Upper lobe of left lung (tissue), 6 donors: ENCODE measurements at regions not wholly inside any gene's neighbourhood (a gene's known extent, or its start where the extent isn't known, plus 50 kb on each side); places are given as distances from the start of the nearest gene placed in this dataset.
A peak's percentile ranks its signal among the peaks of the same experiment; 100 is the strongest.

Experiments
- ATAC-seq, 2 donors: fragments of 200-7000 bp; cut with Tn5 transposase; one replicate each; pipeline ENCODE4 v1.9.1; 2022; ENCODE audit warnings: mild to moderate bottlenecking in 2 of 2, moderate library complexity in 2 of 2; ENCODE audit not compliant: low FRiP score in 2 of 2
- DNase-seq, 2 donors: peaks; one replicate each; pipeline ENCODE4 v3.0.0-alpha.2; 2019 to 2020
- H3K27ac ChIP-seq, 4 donors: fragments of 200-600 bp; sonication (generic); one replicate each; pipeline ENCODE4 v1.5.1; 2016 to 2019
- H3K27me3 ChIP-seq, 4 donors: fragments of 200-600 bp; sonication (generic); one replicate each; pipeline ENCODE4 v1.5.1; 2017 to 2019
- H3K36me3 ChIP-seq, 4 donors: fragments of 200-600 bp; sonication (generic); one replicate each; pipeline ENCODE4 v1.5.1; 2016 to 2019
- H3K4me1 ChIP-seq, 4 donors: fragments of 200-600 bp; sonication (generic); one replicate each; pipeline ENCODE4 v1.5.1; 2018 to 2019
- H3K4me3 ChIP-seq, 4 donors: fragments of 200-600 bp; sonication (generic); one replicate each; pipeline ENCODE4 v1.5.1; 2017 to 2019; ENCODE audit warnings: mild to moderate bottlenecking in 2 of 4, moderate library complexity in 1 of 4
- H3K9me3 ChIP-seq, 4 donors: fragments of 200-600 bp; sonication (generic); one replicate each; pipeline ENCODE4 v1.5.1; 2018 to 2019
- EP300 ChIP-seq, 4 donors: sonication (generic); formaldehyde crosslinking; IDR thresholded peaks; one replicate each; pipeline ENCODE4 v1.5.1; 2017; ENCODE audit warnings: antibody characterized with exemption in 4 of 4, control low read depth in 2 of 4
- POLR2A ChIP-seq, 4 donors: fragments of 450-650 bp; IDR thresholded peaks; one replicate each; pipeline ENCODE4 v1.5.1; 2016 to 2017; ENCODE audit warnings: antibody characterized with exemption in 4 of 4, mild to moderate bottlenecking in 2 of 4
- POLR2AphosphoS5 ChIP-seq, 2 donors: sonication (generic); formaldehyde crosslinking; IDR thresholded peaks; one replicate each; pipeline ENCODE4 v1.5.1; 2017; ENCODE audit warnings: antibody characterized with exemption in 2 of 2
- WGBS, 2 donors: methylation state at CpG; one replicate each; pipeline ENCODE4 v1.1.5; 2017 to 2018; 5-methylcytosine and 5-hydroxymethylcytosine counted together
- TF ChIP-seq, protein P1 (sequence below), 6 experiments: fragments of 450-650 bp in 4 of 6; fragments of 200-600 bp in 2 of 6; sonication (generic) in 2 of 6; IDR thresholded peaks; one replicate each; pipeline ENCODE4 v1.5.1; 2016 to 2019; ENCODE audit warnings: antibody characterized with exemption in 6 of 6
- donor health status: DM: no; HTN: no; CAD: no; lungs with moderate emphysema.
- donor health status: DM: no; HTN: yes; CAD: no; lungs with severe emphysema.

GRCh38 chr13:34001389-34001788 is 183.4 kb downstream of the RFC3 start:
- ATAC-seq = no peak
- H3K9me3 ChIP-seq = no peaks in the 10 kb centered on the region
- WGBS, 2 donors = 73 to 96% methylated on average over 4 of the region's 4 CpGs

DNA sequence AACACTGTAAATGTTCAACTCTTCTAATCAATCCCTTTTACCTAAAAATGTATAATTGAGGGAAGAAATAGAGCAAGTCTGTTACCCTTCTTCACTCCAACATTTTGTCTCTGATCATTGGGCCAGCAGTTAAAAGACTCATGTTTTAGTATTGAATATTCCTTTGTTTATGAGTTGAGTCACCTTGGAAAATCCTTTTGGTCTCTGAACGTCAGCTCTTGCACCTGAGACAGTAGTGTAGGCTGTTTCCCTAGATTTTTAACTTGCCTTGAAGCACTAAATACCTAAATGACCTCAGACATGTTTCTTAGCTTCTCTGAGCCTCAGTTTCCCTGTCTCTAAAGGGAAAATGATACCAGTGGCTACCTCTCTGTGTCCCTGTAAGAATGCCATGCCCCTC is 184.2 kb downstream of the RFC3 start:
- H3K27me3 ChIP-seq = no peaks in the 10 kb centered on the region
- no peak overlapping the region for H3K4me3 ChIP-seq
- whole genome bisulfite sequencing, 2 donors = 83 to 85% methylated on average over 1 of the region's 1 CpG
- H3K9me3 ChIP-seq = no peaks in the 10 kb centered on the region
- H3K27ac ChIP-seq = no peak overlapping the region
- H3K4me1 ChIP-seq = no peaks in the 10 kb centered on the region
- ATAC-seq (no peak), DNase-seq (no peak)
- TF ChIP-seq, protein P1, sequence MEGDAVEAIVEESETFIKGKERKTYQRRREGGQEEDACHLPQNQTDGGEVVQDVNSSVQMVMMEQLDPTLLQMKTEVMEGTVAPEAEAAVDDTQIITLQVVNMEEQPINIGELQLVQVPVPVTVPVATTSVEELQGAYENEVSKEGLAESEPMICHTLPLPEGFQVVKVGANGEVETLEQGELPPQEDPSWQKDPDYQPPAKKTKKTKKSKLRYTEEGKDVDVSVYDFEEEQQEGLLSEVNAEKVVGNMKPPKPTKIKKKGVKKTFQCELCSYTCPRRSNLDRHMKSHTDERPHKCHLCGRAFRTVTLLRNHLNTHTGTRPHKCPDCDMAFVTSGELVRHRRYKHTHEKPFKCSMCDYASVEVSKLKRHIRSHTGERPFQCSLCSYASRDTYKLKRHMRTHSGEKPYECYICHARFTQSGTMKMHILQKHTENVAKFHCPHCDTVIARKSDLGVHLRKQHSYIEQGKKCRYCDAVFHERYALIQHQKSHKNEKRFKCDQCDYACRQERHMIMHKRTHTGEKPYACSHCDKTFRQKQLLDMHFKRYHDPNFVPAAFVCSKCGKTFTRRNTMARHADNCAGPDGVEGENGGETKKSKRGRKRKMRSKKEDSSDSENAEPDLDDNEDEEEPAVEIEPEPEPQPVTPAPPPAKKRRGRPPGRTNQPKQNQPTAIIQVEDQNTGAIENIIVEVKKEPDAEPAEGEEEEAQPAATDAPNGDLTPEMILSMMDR (IDR thresholded peaks at IDR 0.05) = no peak
- TF ChIP-seq EP300 (IDR thresholded peaks at IDR 0.05) = no peak
- no peak for TF ChIP-seq POLR2A (IDR thresholded peaks at IDR 0.05)
- TF ChIP-seq POLR2AphosphoS5 (IDR thresholded peaks at IDR 0.05) = no peak
- no peaks in the 10 kb centered on the region for H3K36me3 ChIP-seq

More at GRCh38 chr13:34001389-34001788, 183.4 kb downstream of the RFC3 start:
- TF ChIP-seq, protein P1 (IDR thresholded peaks at IDR 0.05) = no peak
- TF ChIP-seq POLR2AphosphoS5 (IDR thresholded peaks at IDR 0.05) (no peak), EP300 (IDR thresholded peaks at IDR 0.05) (no peak), POLR2A (IDR thresholded peaks at IDR 0.05) (no peak)
- Histone ChIP-seq H3K4me3 (no peak overlapping the region), H3K4me1 (no peaks in the 10 kb centered on the region), H3K27ac (no peak overlapping the region), H3K27me3 (no peaks in the 10 kb centered on the region), H3K36me3 (no peaks in the 10 kb centered on the region)
- no peak for DNase-seq

DNA sequence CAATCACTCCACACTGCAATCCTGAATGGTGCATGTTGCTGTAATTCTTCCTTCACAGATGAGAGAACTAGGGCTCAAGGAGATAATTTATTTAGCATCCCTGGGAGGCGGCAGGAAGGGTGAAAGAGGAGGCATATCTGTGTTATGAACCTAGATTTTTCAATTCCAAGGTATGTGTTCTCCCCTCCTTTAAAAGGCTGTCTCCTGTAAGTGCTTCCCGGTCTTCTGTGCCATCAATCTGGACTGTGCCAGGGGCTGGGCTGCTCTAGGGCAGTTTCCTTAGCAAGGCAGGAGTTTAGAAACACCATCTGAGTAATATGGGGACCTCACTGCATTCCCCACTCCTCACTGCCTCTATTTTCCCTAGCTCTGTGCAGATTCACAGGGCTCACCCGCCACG is 185.0 kb downstream of the RFC3 start:
- Histone ChIP-seq H3K36me3 (no peaks in the 10 kb centered on the region), H3K27ac (no peak overlapping the region), H3K4me1 (no peaks in the 10 kb centered on the region), H3K9me3 (no peaks in the 10 kb centered on the region), H3K4me3 (no peak overlapping the region), H3K27me3 (no peaks in the 10 kb centered on the region)
- DNase-seq = no peak
- no peak for TF ChIP-seq POLR2A (IDR thresholded peaks at IDR 0.05)
- TF ChIP-seq, protein P1 (IDR thresholded peaks at IDR 0.05) = no peak
- no peak for TF ChIP-seq POLR2AphosphoS5 (IDR thresholded peaks at IDR 0.05)
- TF ChIP-seq EP300 (IDR thresholded peaks at IDR 0.05) = no peak
- ATAC-seq = no peak
- 84 to 95% methylated on average over 4 of the region's 4 CpGs for WGBS, 2 donors

DNA sequence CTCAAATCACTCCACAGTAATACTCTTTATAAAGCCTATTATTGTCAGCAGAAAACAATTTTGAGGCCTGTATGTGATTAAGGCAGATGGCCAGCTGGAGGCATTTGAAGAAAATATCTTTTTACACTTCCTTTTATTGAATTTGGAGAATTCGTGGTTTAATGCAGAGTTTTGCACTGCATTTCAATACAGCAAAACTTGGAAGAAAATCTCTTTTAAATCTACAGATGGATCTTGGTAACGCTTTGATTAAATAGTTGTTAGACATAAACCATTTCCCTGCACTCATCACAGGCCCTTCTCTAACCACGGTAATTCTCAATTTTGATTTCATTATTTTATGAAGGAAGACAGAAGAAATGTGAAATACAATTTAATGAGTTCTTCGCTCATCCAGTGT is 185.7 kb downstream of the RFC3 start:
- no peak overlapping the region for H3K27ac ChIP-seq
- no peak for TF ChIP-seq POLR2AphosphoS5 (IDR thresholded peaks at IDR 0.05)
- TF ChIP-seq, protein P1 (IDR thresholded peaks at IDR 0.05) = no peak
- TF ChIP-seq EP300 (IDR thresholded peaks at IDR 0.05) = no peak
- TF ChIP-seq POLR2A (IDR thresholded peaks at IDR 0.05) = no peak
- ATAC-seq = no peak
- WGBS, 2 donors = 45 to 67% methylated on average over 4 of the region's 4 CpGs
- DNase-seq = no peak
- no peaks in the 10 kb centered on the region for H3K4me1 ChIP-seq
- H3K9me3 ChIP-seq = no peaks in the 10 kb centered on the region
- H3K36me3 ChIP-seq = no peaks in the 10 kb centered on the region
- H3K4me3 ChIP-seq = no peak overlapping the region
- no peaks in the 10 kb centered on the region for H3K27me3 ChIP-seq

DNA sequence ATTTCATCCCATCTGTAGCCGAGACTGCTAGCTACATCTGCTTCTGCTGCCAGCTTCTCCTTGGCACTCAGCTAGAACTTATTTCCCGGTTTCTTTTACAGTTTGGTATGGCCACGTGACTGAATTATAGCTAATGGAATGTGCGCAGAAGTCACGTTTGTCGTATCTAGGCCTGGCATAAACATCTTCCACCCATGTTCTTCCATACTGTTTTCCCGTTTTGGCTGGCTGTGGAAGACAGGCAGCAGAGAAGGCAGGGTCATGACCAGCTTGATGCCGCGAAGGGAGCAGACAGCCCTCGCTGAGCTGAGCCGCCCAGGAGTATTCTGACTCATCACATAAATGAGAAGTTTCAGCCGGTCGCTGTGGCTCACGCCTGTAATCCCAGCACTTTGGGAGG is 186.7 kb downstream of the RFC3 start:
- no peaks in the 10 kb centered on the region for H3K27me3 ChIP-seq
- peak in 1 of 2 donors; percentile 8 for DNase-seq
- no peak overlapping the region for H3K4me3 ChIP-seq
- no peaks in the 10 kb centered on the region for H3K36me3 ChIP-seq
- H3K27ac ChIP-seq = no peak overlapping the region
- TF ChIP-seq, protein P1 (IDR thresholded peaks at IDR 0.05) = no peak
- TF ChIP-seq EP300 (IDR thresholded peaks at IDR 0.05) (no peak), POLR2A (IDR thresholded peaks at IDR 0.05) (no peak), POLR2AphosphoS5 (IDR thresholded peaks at IDR 0.05) (no peak)
- WGBS, 2 donors = 90 to 92% methylated on average over 12 to 14 of the region's 14 CpGs
- no peaks in the 10 kb centered on the region for H3K4me1 ChIP-seq
- H3K9me3 ChIP-seq = no peaks in the 10 kb centered on the region
- ATAC-seq = no peak
